Right ventricle myocardium inferior (tissue), 1 donor: ENCODE measurements at regions not wholly inside any gene's neighbourhood (a gene's known extent, or its start where the extent isn't known, plus 50 kb on each side); places are given as distances from the start of the nearest gene placed in this dataset.

Experiments used
- ATAC-seq: fragments of 200-7000 bp; cut with Tn5 transposase; one replicate; pipeline ENCODE4 v1.9.1; 2020; ENCODE audit warnings: mild to moderate bottlenecking, moderate library complexity
- DNase-seq: peaks from one replicate; pipeline ENCODE4 v3.0.0; 2021; ENCODE audit errors: missing footprints
- intact Hi-C: fragments of 100-400 bp; cut with DNase I; formaldehyde crosslinking; loops from one replicate; pipeline ENCODE4 v1.11.0; 2022
- donor health status: DM: no; HTN: yes; CAD: no; lungs with severe emphysema.

- DNase-seq (no peak), ATAC-seq (peak; percentile 65)
- intact Hi-C loops = no loop called here
Observed at GRCh38 chr1:81345110-81345509, 455.6 kb upstream of the ADGRL2 start.

- DNase-seq (no peak), ATAC-seq (no peak)
- intact Hi-C loops = no loop called here
Observed at GRCh38 chr1:81340239-81340638, 460.5 kb upstream of the ADGRL2 start.

GRCh38 chr1:81337226-81337625 lies 463.5 kb upstream of the ADGRL2 start:
- no peak for ATAC-seq
- DNase-seq = no peak
- intact Hi-C loops = no loop called here

- DNase-seq (no peak), ATAC-seq (no peak)
- intact Hi-C loops = no loop called here
Observed at GRCh38 chr1:81335876-81336275, 464.9 kb upstream of the ADGRL2 start.

GRCh38 chr1:81330521-81330920 lies 470.2 kb upstream of the ADGRL2 start:
- peak; percentile 60 for ATAC-seq
- DNase-seq = no peak
- intact Hi-C loops = no loop called here

GRCh38 chr1:81330111-81330510 lies 470.6 kb upstream of the ADGRL2 start:
- intact Hi-C loops = no loop called here
- DNase-seq (no peak), ATAC-seq (no peak)

- intact Hi-C loops = no loop called here
- ATAC-seq = no peak
- no peak for DNase-seq
Observed at GRCh38 chr1:81329041-81329440, 471.7 kb upstream of the ADGRL2 start.

GRCh38 chr1:81327743-81328142 lies 473.0 kb upstream of the ADGRL2 start:
- intact Hi-C loops = no loop called here
- no peak for DNase-seq
- no peak for ATAC-seq

GRCh38 chr1:81327103-81327710 lies 473.5 kb upstream of the ADGRL2 start:
- intact Hi-C loops = no loop called here
- DNase-seq = no peak
- ATAC-seq = no peak

GRCh38 chr1:81326212-81326611 lies 474.5 kb upstream of the ADGRL2 start:
- DNase-seq (no peak), ATAC-seq (no peak)
- intact Hi-C loops = no loop called here

GRCh38 chr1:81325397-81325796 lies 475.3 kb upstream of the ADGRL2 start:
- intact Hi-C loops = no loop called here
- ATAC-seq (no peak), DNase-seq (no peak)

- intact Hi-C loops = no loop called here
- no peak for ATAC-seq
Observed at GRCh38 chr1:81323862-81324261, 476.9 kb upstream of the ADGRL2 start.

GRCh38 chr1:81317191-81317590 lies 483.5 kb upstream of the ADGRL2 start:
- DNase-seq (no peak), ATAC-seq (peak; percentile 87)
- intact Hi-C loops = no loop called here

More at GRCh38 chr1:81323862-81324261, 476.9 kb upstream of the ADGRL2 start:
- DNase-seq = no peak

GRCh38 chr1:81314513-81315233 lies 486.1 kb upstream of the ADGRL2 start:
- intact Hi-C loops = loop anchor here (5.0 kb wide), 1 partner anchor 178 kb away; no protein-coding TSS in a partner anchor

GRCh38 chr1:81313289-81313688 lies 487.4 kb upstream of the ADGRL2 start:
- intact Hi-C loops = loop anchor here (5.0 kb wide), 1 partner anchor 179 kb away; no protein-coding TSS in a partner anchor
- no peak for DNase-seq
- ATAC-seq = no peak

More at GRCh38 chr1:81314513-81315233, 486.1 kb upstream of the ADGRL2 start:
- DNase-seq = no peak
- peak; percentile 61 for ATAC-seq

GRCh38 chr1:81312272-81312754 lies 488.4 kb upstream of the ADGRL2 start:
- intact Hi-C loops = loop anchor here (5.0 kb wide), 1 partner anchor 180 kb away; no protein-coding TSS in a partner anchor
- DNase-seq (peak; percentile 54), ATAC-seq (no peak)

- no peak for DNase-seq
- intact Hi-C loops = loop anchor here (1.0 to 5.0 kb wide), 2 partner anchors 100 to 182 kb away; no protein-coding TSS in a partner anchor
- ATAC-seq = no peak
Observed at GRCh38 chr1:81310250-81310649, 490.5 kb upstream of the ADGRL2 start.

- ATAC-seq = no peak
- DNase-seq = no peak
- intact Hi-C loops = loop anchor here (5.0 to 10.0 kb wide), 3 partner anchors 86 to 494 kb away; partner anchors contain the start of gene ADGRL2
Observed at GRCh38 chr1:81308191-81308590, 492.5 kb upstream of the ADGRL2 start.

GRCh38 chr1:81307786-81308185 lies 492.9 kb upstream of the ADGRL2 start:
- no peak for ATAC-seq
- no peak for DNase-seq
- intact Hi-C loops = loop anchor here (5.0 to 10.0 kb wide), 3 partner anchors 85 to 495 kb away; partner anchors contain the start of gene ADGRL2

- intact Hi-C loops = loop anchor here (5.0 to 10.0 kb wide), 3 partner anchors 84 to 496 kb away; partner anchors contain the start of gene ADGRL2
- peak; percentile 84 for ATAC-seq
- DNase-seq = no peak
Observed at GRCh38 chr1:81305997-81306452, 494.7 kb upstream of the ADGRL2 start.
